Activated B cell treated with CpG ODN at 0.5 μM for 24 hours (primary cell): ENCODE measurements at regions not wholly inside any gene's neighbourhood (a gene's known extent, or its start where the extent isn't known, plus 50 kb on each side); places are given as distances from the start of the nearest gene placed in this dataset.

ENCODE experiments used
- ATAC-seq: fragments of 200-7000 bp; cut with Tn5 transposase; one replicate; pipeline ENCODE4 v1.10.0; 2021; ENCODE audit warnings: low read depth, mild to moderate bottlenecking, moderate library complexity
- CTCF ChIA-PET: fragments of 350-600 bp; sonication (Branson Sonifier 250); formaldehyde crosslinking; loops from one replicate; lab custom pipeline; 2021; ENCODE audit warnings: antibody characterized with exemption; lab: Charles Lee
- POLR2A ChIA-PET: fragments of 350-600 bp; sonication (Branson Sonifier 250); formaldehyde crosslinking; loops from one replicate; lab custom pipeline; 2021; ENCODE audit warnings: antibody characterized with exemption; lab: Charles Lee
- DNase-seq: peaks from one replicate; pipeline ENCODE4 v3.0.0; 2022
- H3K27ac Mint-ChIP-seq: one replicate; pipeline ENCODE4 v1.8.0; 2020; ENCODE audit warnings: mixed read lengths
- H3K27me3 Mint-ChIP-seq: one replicate; pipeline ENCODE4 v1.8.0; 2021; ENCODE audit warnings: mixed read lengths
- H3K36me3 Mint-ChIP-seq: one replicate; pipeline ENCODE4 v1.8.0; 2021; ENCODE audit warnings: low read depth, mixed read lengths
- H3K4me1 Mint-ChIP-seq: one replicate; pipeline ENCODE4 v1.8.0; 2021; ENCODE audit warnings: mixed read lengths
- H3K4me3 Mint-ChIP-seq: one replicate; pipeline ENCODE4 v1.8.0; 2020; ENCODE audit warnings: mild to moderate bottlenecking, mixed read lengths
- H3K9me3 Mint-ChIP-seq: one replicate; pipeline ENCODE4 v1.8.0; 2020; ENCODE audit warnings: mixed read lengths
- CTCF ChIP-seq: fragments of 200-600 bp; IDR thresholded peaks from one replicate; pipeline ENCODE4 v1.8.0; 2022; ENCODE audit warnings: antibody characterized with exemption, mild to moderate bottlenecking
- intact Hi-C: fragments of 100-400 bp; cut with micrococcal nuclease; formaldehyde crosslinking; loops from one replicate; pipeline ENCODE4 v1.15.1; 2024

- Mint-ChIP-seq H3K36me3 (no peaks in the 10 kb centered on the region), H3K4me1 (no peaks in the 10 kb centered on the region), H3K4me3 (no peak overlapping the region), H3K9me3 (no peaks in the 10 kb centered on the region), H3K27ac (no peak overlapping the region), H3K27me3 (peaks cover 8% of the 10 kb centered on the region)
- no peak for TF ChIP-seq CTCF
- ChIA-PET CTCF (no interaction called here), POLR2A (no interaction called here)
- ATAC-seq (no peak), DNase-seq (no peak)
- intact Hi-C loops: no loop called here
These were observed 185.6 kb upstream of the CAMK1G start for GRCh38 chr1:209397910-209398309.

- intact Hi-C loops: no loop called here
- DNase-seq: no peak
- ChIA-PET CTCF (no interaction called here), POLR2A (no interaction called here)
- TF ChIP-seq CTCF: no peak
- no peak overlapping the region for H3K4me3 Mint-ChIP-seq
- H3K4me1 Mint-ChIP-seq: no peaks in the 10 kb centered on the region
- no peak for ATAC-seq
- peaks cover 5% of the 10 kb centered on the region for H3K27me3 Mint-ChIP-seq
- no peaks in the 10 kb centered on the region for H3K36me3 Mint-ChIP-seq
- H3K9me3 Mint-ChIP-seq: no peaks in the 10 kb centered on the region
- H3K27ac Mint-ChIP-seq: no peak overlapping the region
These were observed 185.1 kb upstream of the CAMK1G start for GRCh38 chr1:209398313-209398991.

GRCh38 chr1:209399800-209400199 lies 183.7 kb upstream of the CAMK1G start:
- ChIA-PET POLR2A (no interaction called here), CTCF (no interaction called here)
- no peaks in the 10 kb centered on the region for H3K36me3 Mint-ChIP-seq
- no peaks in the 10 kb centered on the region for H3K4me1 Mint-ChIP-seq
- intact Hi-C loops: no loop called here
- peaks cover 5% of the 10 kb centered on the region for H3K27me3 Mint-ChIP-seq
- no peak overlapping the region for H3K4me3 Mint-ChIP-seq
- H3K27ac Mint-ChIP-seq: no peak overlapping the region
- no peak for ATAC-seq
- H3K9me3 Mint-ChIP-seq: no peaks in the 10 kb centered on the region
- TF ChIP-seq CTCF: no peak
- DNase-seq: no peak

DNA sequence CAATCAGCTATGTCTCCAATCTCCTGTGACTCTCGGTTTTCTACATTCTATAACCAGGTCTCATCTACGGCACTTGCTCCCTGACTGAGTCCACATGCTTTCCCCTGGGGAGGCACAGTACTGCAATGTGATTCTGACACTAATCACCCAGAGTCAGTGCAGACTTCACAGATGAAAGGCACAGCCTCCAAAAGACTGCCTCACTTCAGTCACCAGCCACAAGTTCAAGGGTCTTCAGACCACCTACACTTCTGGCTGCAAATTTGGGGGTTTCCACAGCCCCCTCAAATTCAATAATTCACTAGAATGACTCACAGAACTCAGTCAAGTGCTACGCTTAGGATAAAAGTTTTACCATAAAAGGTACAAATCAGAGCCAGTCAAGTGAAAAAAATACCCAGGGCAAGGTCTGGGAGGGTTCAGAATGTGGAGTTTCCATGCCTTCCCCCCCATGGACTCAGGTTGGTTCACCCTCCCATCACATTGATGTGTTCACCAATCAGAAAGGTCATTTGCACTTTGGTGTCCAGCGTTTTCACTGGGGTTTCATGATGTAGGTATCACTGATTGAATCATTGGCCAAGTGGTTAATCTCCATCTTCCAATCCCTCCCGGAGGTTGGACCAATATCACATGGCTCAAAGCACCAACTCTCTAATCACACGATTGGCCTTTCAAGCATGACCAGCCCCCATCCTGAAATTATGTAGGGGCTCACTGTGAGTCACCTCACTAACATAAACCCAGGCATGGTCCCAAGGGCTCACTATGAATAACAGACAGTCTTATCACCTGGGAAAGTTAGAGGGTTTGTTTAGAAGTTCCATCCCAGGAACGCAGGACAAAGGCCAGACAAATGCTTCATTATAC lies 182.9 kb upstream of the CAMK1G start:
- Mint-ChIP-seq H3K36me3 (no peaks in the 10 kb centered on the region), H3K9me3 (no peaks in the 10 kb centered on the region), H3K4me3 (no peak overlapping the region), H3K4me1 (no peaks in the 10 kb centered on the region), H3K27me3 (no peaks in the 10 kb centered on the region), H3K27ac (no peak overlapping the region)
- POLR2A ChIA-PET: no interaction called here
- intact Hi-C loops: no loop called here
- TF ChIP-seq CTCF: no peak
- CTCF ChIA-PET: no interaction called here
- DNase-seq (no peak), ATAC-seq (no peak)

DNA sequence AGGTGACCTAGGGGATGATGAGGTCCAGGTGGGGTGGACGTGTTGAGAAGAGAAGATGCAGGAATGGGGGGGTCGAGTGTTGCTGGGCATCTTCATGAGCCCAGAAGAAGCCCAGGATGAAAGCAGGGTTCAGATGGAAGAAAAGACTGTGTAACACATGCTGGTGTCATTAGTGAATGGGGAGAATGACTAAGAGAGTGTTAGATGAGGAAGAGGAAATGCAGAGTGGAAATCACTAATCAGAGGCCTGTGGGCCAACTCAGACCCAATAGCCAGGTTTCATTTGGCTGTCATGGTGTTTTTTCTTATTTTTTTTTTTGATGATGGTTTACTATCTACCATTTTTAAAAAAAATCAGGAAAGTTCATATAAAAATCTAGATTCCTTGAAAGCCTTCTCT lies 180.8 kb upstream of the CAMK1G start:
- intact Hi-C loops: no loop called here
- ATAC-seq (no peak), DNase-seq (no peak)
- ChIA-PET POLR2A (no interaction called here), CTCF (no interaction called here)
- H3K36me3 Mint-ChIP-seq: no peaks in the 10 kb centered on the region
- no peaks in the 10 kb centered on the region for H3K9me3 Mint-ChIP-seq
- no peaks in the 10 kb centered on the region for H3K4me1 Mint-ChIP-seq
- H3K4me3 Mint-ChIP-seq: no peak overlapping the region
- no peaks in the 10 kb centered on the region for H3K27me3 Mint-ChIP-seq
- TF ChIP-seq CTCF: no peak
- no peak overlapping the region for H3K27ac Mint-ChIP-seq
